Loucy (cell line): ENCODE measurements at regions not wholly inside any gene's neighbourhood (a gene's known extent, or its start where the extent isn't known, plus 50 kb on each side); places are given as distances from the start of the nearest gene placed in this dataset.

Experiments
- CTCF ChIP-seq: fragments of 200-600 bp; sonication (generic); conservative IDR thresholded peaks from 2 replicates; pipeline ENCODE4 v1.5.1; 2014; ENCODE audit warnings: mild to moderate bottlenecking, antibody characterized with exemption, low read length
- EZH2phosphoT487 ChIP-seq: fragments of 200-600 bp; IDR thresholded peaks from 2 replicates; pipeline ENCODE4 v1.6.1; 2018; ENCODE audit warnings: antibody characterized with exemption, mild to moderate bottlenecking, moderate library complexity, borderline replicate concordance

- TF ChIP-seq CTCF (no peak), EZH2phosphoT487 (no peak)
Observed at GRCh38 chr5:87872986-87873385, 395.7 kb downstream of the TMEM161B start.
